ENCODE measurements at regions not wholly inside any gene's neighbourhood (a gene's known extent, or its start where the extent isn't known, plus 50 kb on each side); places are given as distances from the start of the nearest gene placed in this dataset.

- intact Hi-C loops (cut with DNase I; ENCODE audit: low total_unique reads), result no loop called here
- Histone ChIP-seq H3K36me3 (no peaks in the 10 kb centered on the region), H3K4me1 (no peaks in the 10 kb centered on the region), H3K27me3 (no peaks in the 10 kb centered on the region), H3K9me3 (no peaks in the 10 kb centered on the region), H3K27ac (no peak overlapping the region), H3K4me3 (no peak overlapping the region)
- DNase-seq, result no peak
- no peak for TF ChIP-seq CTCF (IDR thresholded peaks at IDR 0.05)
Observed at GRCh38 chr5:91727463-91727862, 344.3 kb upstream of the ARRDC3 start.

GRCh38 chr5:91722736-91723467, 339.8 kb upstream of the ARRDC3 start:
- TF ChIP-seq CTCF (IDR thresholded peaks at IDR 0.05), result no peak
- Histone ChIP-seq H3K36me3 (no peaks in the 10 kb centered on the region), H3K9me3 (no peaks in the 10 kb centered on the region), H3K4me3 (no peak overlapping the region), H3K4me1 (no peaks in the 10 kb centered on the region), H3K27ac (no peak overlapping the region), H3K27me3 (no peaks in the 10 kb centered on the region)
- no peak for DNase-seq
- intact Hi-C loops (cut with DNase I; ENCODE audit: low total_unique reads), result no loop called here

- Histone ChIP-seq H3K27ac (no peak overlapping the region), H3K4me1 (no peaks in the 10 kb centered on the region), H3K4me3 (no peak overlapping the region), H3K9me3 (no peaks in the 10 kb centered on the region), H3K27me3 (no peaks in the 10 kb centered on the region), H3K36me3 (no peaks in the 10 kb centered on the region)
- DNase-seq, result no peak
- TF ChIP-seq CTCF (IDR thresholded peaks at IDR 0.05), result no peak
- intact Hi-C loops (cut with DNase I; ENCODE audit: low total_unique reads), result no loop called here
Observed at GRCh38 chr5:91712718-91713117, 329.6 kb upstream of the ARRDC3 start.

- Histone ChIP-seq H3K27ac (no peak overlapping the region), H3K36me3 (no peaks in the 10 kb centered on the region), H3K4me1 (no peaks in the 10 kb centered on the region), H3K9me3 (no peaks in the 10 kb centered on the region), H3K4me3 (no peak overlapping the region), H3K27me3 (no peaks in the 10 kb centered on the region)
- intact Hi-C loops (cut with DNase I; ENCODE audit: low total_unique reads), result no loop called here
- no peak for TF ChIP-seq CTCF (IDR thresholded peaks at IDR 0.05)
- no peak for DNase-seq
Observed at GRCh38 chr5:91707521-91707841, 324.4 kb upstream of the ARRDC3 start.

- Histone ChIP-seq H3K27me3 (no peaks in the 10 kb centered on the region), H3K9me3 (no peaks in the 10 kb centered on the region), H3K4me1 (no peaks in the 10 kb centered on the region), H3K36me3 (no peaks in the 10 kb centered on the region), H3K4me3 (no peak overlapping the region), H3K27ac (no peak overlapping the region)
- intact Hi-C loops (cut with DNase I; ENCODE audit: low total_unique reads), result no loop called here
- no peak for DNase-seq
- no peak for TF ChIP-seq CTCF (IDR thresholded peaks at IDR 0.05)
Observed at GRCh38 chr5:91706785-91707520, 323.8 kb upstream of the ARRDC3 start.

Measured in tibial artery (tissue), 4 donors.